ENCODE measurements at regions not wholly inside any gene's neighbourhood (a gene's known extent, or its start where the extent isn't known, plus 50 kb on each side); places are given as distances from the start of the nearest gene placed in this dataset.
"Not testable (repeated sequence)": the region's sequence is repeated elsewhere in the genome, so short reads cannot be mapped to it uniquely, and the experiment has no call there.

- DNase-seq = peak; percentile 2
Observed at GRCh38 chr9:24832307-24832706, 286.6 kb upstream of the IZUMO3 start.

- no peak for DNase-seq
Observed at GRCh38 chr9:24828687-24829086, 283.0 kb upstream of the IZUMO3 start.

- DNase-seq = no peak
Observed at GRCh38 chr9:24824607-24825006, 278.9 kb upstream of the IZUMO3 start.

- no peak for DNase-seq
Observed at GRCh38 chr9:24820196-24820595, 274.5 kb upstream of the IZUMO3 start.

- DNase-seq = no peak
Observed at GRCh38 chr9:24817756-24818155, 272.1 kb upstream of the IZUMO3 start.

GRCh38 chr9:24816006-24816405 lies 270.3 kb upstream of the IZUMO3 start:
- DNase-seq = no peak

GRCh38 chr9:24801344-24801743 lies 255.6 kb upstream of the IZUMO3 start:
- DNase-seq = no peak

- DNase-seq = peak; percentile 18
Observed at GRCh38 chr9:24793787-24794186, 248.1 kb upstream of the IZUMO3 start.

- no peak for DNase-seq
Observed at GRCh38 chr9:24776226-24776625, 230.5 kb upstream of the IZUMO3 start.

GRCh38 chr9:24774199-24774598 lies 228.5 kb upstream of the IZUMO3 start:
- not testable (repeated sequence) for DNase-seq

- DNase-seq = no peak
Observed at GRCh38 chr9:24766081-24766480, 220.4 kb upstream of the IZUMO3 start.

- DNase-seq = no peak
Observed at GRCh38 chr9:24765025-24765756, 219.5 kb upstream of the IZUMO3 start.

GRCh38 chr9:24738421-24738961 lies 192.8 kb upstream of the IZUMO3 start:
- DNase-seq = no peak

GRCh38 chr9:24731754-24732153 lies 186.1 kb upstream of the IZUMO3 start:
- no peak for DNase-seq

- DNase-seq = peak; percentile 14
Observed at GRCh38 chr9:24721621-24722020, 175.9 kb upstream of the IZUMO3 start.

- DNase-seq = no peak
Observed at GRCh38 chr9:24712206-24712605, 166.5 kb upstream of the IZUMO3 start.

- no peak for DNase-seq
Observed at GRCh38 chr9:24708814-24709213, 163.1 kb upstream of the IZUMO3 start.

- DNase-seq = peak; percentile 8
Observed at GRCh38 chr9:24698881-24699518, 153.3 kb upstream of the IZUMO3 start.

- no peak for DNase-seq
Observed at GRCh38 chr9:24672336-24672735, 126.6 kb upstream of the IZUMO3 start.

GRCh38 chr9:24657387-24657786 lies 111.7 kb upstream of the IZUMO3 start:
- DNase-seq = no peak

GRCh38 chr9:24652181-24652580 lies 106.5 kb upstream of the IZUMO3 start:
- DNase-seq = no peak

- not testable (repeated sequence) for DNase-seq
Observed at GRCh38 chr9:24628809-24629208, 83.1 kb upstream of the IZUMO3 start.

- no peak for DNase-seq
Observed at GRCh38 chr9:24625097-24625496, 79.4 kb upstream of the IZUMO3 start.

- DNase-seq = no peak
Observed at GRCh38 chr9:24624481-24624880, 78.8 kb upstream of the IZUMO3 start.
